OCI-LY7 (cell line): ENCODE measurements at regions not wholly inside any gene's neighbourhood (a gene's known extent, or its start where the extent isn't known, plus 50 kb on each side); places are given as distances from the start of the nearest gene placed in this dataset.

Source experiments
- CTCF ChIP-seq: fragments of 200-600 bp; sonication (generic); conservative IDR thresholded peaks from 2 replicates; pipeline ENCODE4 v1.5.1; 2014; ENCODE audit warnings: mild to moderate bottlenecking, antibody characterized with exemption, low read length, moderate library complexity, mixed read lengths
- EZH2phosphoT487 ChIP-seq: fragments of 200-600 bp; sonication (generic); IDR thresholded peaks from 2 replicates; pipeline ENCODE4 v1.6.1; 2018; ENCODE audit warnings: low read depth, borderline replicate concordance, mild to moderate bottlenecking, mixed run types, antibody characterized with exemption, low read length, moderate library complexity, mixed read lengths

GRCh38 chr6:50637267-50637666 is 76.1 kb upstream of the TFAP2D start:
- no peak for TF ChIP-seq EZH2phosphoT487
- no peak for TF ChIP-seq CTCF
